ENCODE measurements at regions not wholly inside any gene's neighbourhood (a gene's known extent, or its start where the extent isn't known, plus 50 kb on each side); places are given as distances from the start of the nearest gene placed in this dataset.
"Not testable (repeated sequence)": the region's sequence is repeated elsewhere in the genome, so short reads cannot be mapped to it uniquely, and the experiment has no call there.

GRCh38 chr5:18281947-18282581 lies 647.8 kb downstream of the TAF11L14 start:
- DNase-seq: no peak
- no peak for ATAC-seq (ENCODE audit: low FRiP score)
- intact Hi-C loops (cut with DNase I): loop anchor here in 1 of 2 donors (10.0 kb wide), 1 partner anchor 1067 kb away; the partner anchor contains the start of gene BASP1

DNA sequence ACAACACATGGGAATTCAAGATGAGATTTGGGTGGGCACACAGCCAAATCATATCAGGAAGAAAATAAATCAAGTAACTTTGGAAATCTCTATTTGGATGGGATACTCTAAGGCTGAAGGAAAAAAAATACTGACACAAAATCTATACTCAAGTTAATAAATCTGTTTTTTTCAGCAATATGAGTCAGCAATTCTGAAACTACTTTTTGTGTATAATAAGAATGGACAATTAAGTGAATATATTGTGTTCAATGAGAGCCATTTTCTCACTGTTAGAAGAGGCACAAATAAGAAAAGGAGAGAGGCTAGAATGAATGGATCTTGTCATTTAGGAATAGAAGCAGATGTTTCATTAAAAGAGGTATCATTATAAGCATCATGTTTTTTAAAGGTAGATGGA lies 651.0 kb downstream of the TAF11L14 start:
- ATAC-seq (ENCODE audit: low FRiP score) (no peak), DNase-seq (no peak)
- no peaks in the 10 kb centered on the region for H3K9me3 ChIP-seq (ENCODE audit: control insufficient read depth, low read length)
- H3K36me3 ChIP-seq (ENCODE audit: control insufficient read depth in 1 of 2, insufficient read depth in 2 of 2, low read length in 1 of 2): no peaks in the 10 kb centered on the region
- H3K27ac ChIP-seq (ENCODE audit: low read depth in 1 of 2, low read length in 2 of 2): no peak overlapping the region
- intact Hi-C loops (cut with DNase I): loop anchor here in 1 of 2 donors (10.0 kb wide), 1 partner anchor 1070 kb away; the partner anchor contains the start of gene BASP1
- H3K27me3 ChIP-seq (ENCODE audit: control insufficient read depth in 1 of 2, insufficient read depth in 2 of 2, low read length in 1 of 2): no peaks in the 10 kb centered on the region
- no peaks in the 10 kb centered on the region for H3K4me1 ChIP-seq (ENCODE audit: control insufficient read depth in 1 of 2, insufficient read depth in 2 of 2, low read length in 2 of 2)
- H3K4me3 ChIP-seq (ENCODE audit: low read length in 2 of 2): no peak overlapping the region

More at GRCh38 chr5:18281947-18282581, 647.8 kb downstream of the TAF11L14 start:
- H3K27me3 ChIP-seq (ENCODE audit: control insufficient read depth in 1 of 2, insufficient read depth in 2 of 2, low read length in 1 of 2): no peaks in the 10 kb centered on the region
- H3K27ac ChIP-seq (ENCODE audit: low read depth in 1 of 2, low read length in 2 of 2): no peak overlapping the region
- WGBS, 2 donors: 33 to 36% methylated on average over 4 of the region's 4 CpGs
- H3K9me3 ChIP-seq (ENCODE audit: control insufficient read depth, low read length): no peaks in the 10 kb centered on the region
- H3K4me1 ChIP-seq (ENCODE audit: control insufficient read depth in 1 of 2, insufficient read depth in 2 of 2, low read length in 2 of 2): no peaks in the 10 kb centered on the region
- H3K4me3 ChIP-seq (ENCODE audit: low read length in 2 of 2): no peak overlapping the region
- H3K36me3 ChIP-seq (ENCODE audit: control insufficient read depth in 1 of 2, insufficient read depth in 2 of 2, low read length in 1 of 2): no peaks in the 10 kb centered on the region

DNA sequence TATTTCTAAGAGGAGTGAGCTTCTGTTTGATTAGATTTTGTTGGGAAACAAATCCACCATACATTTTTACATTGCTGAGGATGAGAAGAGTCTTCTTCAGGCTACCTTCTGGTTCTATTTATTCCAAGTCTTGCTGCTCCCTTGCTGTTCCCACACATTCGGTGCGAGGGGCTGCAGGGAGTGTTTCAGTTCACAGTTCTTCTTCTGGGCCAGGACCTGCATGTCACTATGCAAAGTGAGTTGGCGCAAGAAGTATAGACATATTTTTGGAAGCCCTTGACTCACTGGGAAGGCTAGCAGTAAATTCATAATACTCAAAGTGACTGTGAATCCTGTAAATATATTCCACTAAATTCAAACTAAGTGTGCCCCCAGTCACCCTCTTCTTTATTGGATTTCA lies 657.9 kb downstream of the TAF11L14 start:
- ATAC-seq (ENCODE audit: low FRiP score) (no peak), DNase-seq (no peak)
- WGBS, 2 donors: 71 to 84% methylated on average over 3 of the region's 3 CpGs

DNA sequence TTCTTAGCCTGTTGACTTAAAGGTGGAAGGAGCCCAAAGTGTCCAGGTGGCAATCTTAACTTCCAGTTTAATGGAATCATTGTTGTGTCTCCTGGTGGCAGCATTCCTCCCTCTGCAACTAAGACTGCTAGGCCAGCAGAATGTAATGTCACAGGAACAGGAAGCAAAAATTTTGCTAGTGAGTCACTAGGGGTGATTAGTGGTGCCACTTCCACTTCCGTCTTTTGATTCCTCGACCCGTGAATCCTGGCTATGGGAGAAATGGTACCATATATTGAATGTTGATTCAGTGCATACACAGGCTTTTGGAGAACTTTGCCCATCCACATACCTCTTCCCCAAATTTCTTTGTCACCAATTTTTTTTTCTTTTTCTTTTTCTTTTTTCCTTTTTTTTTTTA lies 661.4 kb downstream of the TAF11L14 start:
- ATAC-seq (ENCODE audit: low FRiP score); H3K36me3 ChIP-seq (ENCODE audit: control insufficient read depth in 1 of 2, insufficient read depth in 2 of 2, low read length in 1 of 2); H3K9me3 ChIP-seq (ENCODE audit: control insufficient read depth, low read length); intact Hi-C loops (cut with DNase I); H3K27ac ChIP-seq (ENCODE audit: low read depth in 1 of 2, low read length in 2 of 2); H3K4me1 ChIP-seq (ENCODE audit: control insufficient read depth in 1 of 2, insufficient read depth in 2 of 2, low read length in 2 of 2); DNase-seq; H3K4me3 ChIP-seq (ENCODE audit: low read length in 2 of 2); H3K27me3 ChIP-seq (ENCODE audit: control insufficient read depth in 1 of 2, insufficient read depth in 2 of 2, low read length in 1 of 2): not testable (repeated sequence)
- WGBS, 2 donors: 86 to 93% methylated on average over 3 of the region's 3 CpGs

More for the DNA sequence above, 657.9 kb downstream of the TAF11L14 start:
- H3K4me3 ChIP-seq (ENCODE audit: low read length in 2 of 2): no peak overlapping the region
- no peaks in the 10 kb centered on the region for H3K36me3 ChIP-seq (ENCODE audit: control insufficient read depth in 1 of 2, insufficient read depth in 2 of 2, low read length in 1 of 2)
- H3K4me1 ChIP-seq (ENCODE audit: control insufficient read depth in 1 of 2, insufficient read depth in 2 of 2, low read length in 2 of 2): no peaks in the 10 kb centered on the region
- no peaks in the 10 kb centered on the region for H3K9me3 ChIP-seq (ENCODE audit: control insufficient read depth, low read length)
- H3K27ac ChIP-seq (ENCODE audit: low read depth in 1 of 2, low read length in 2 of 2): no peak overlapping the region
- no peaks in the 10 kb centered on the region for H3K27me3 ChIP-seq (ENCODE audit: control insufficient read depth in 1 of 2, insufficient read depth in 2 of 2, low read length in 1 of 2)
- intact Hi-C loops (cut with DNase I): no loop called here

DNA sequence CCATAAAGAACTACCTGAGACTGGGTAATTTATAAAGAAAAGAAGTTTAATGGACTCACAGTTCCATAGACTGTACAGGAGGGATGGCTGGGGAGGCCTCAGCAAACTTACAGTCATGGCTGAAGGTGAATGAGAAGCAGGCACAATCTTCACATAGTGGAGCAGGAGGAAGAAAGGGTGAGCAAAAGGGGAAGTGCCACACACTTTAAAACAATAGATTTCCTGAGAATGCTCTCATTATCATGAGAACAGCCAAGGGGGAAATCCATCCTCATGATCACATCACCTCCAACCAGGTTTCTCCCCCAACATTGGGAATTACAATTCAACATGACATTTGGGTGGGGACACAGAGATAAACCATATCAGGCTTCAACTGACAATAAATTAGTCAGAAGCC lies 664.9 kb downstream of the TAF11L14 start:
- intact Hi-C loops (cut with DNase I): no loop called here
- Histone ChIP-seq H3K36me3 (ENCODE audit: control insufficient read depth in 1 of 2, insufficient read depth in 2 of 2, low read length in 1 of 2) (no peaks in the 10 kb centered on the region), H3K4me1 (ENCODE audit: control insufficient read depth in 1 of 2, insufficient read depth in 2 of 2, low read length in 2 of 2) (no peaks in the 10 kb centered on the region), H3K4me3 (ENCODE audit: low read length in 2 of 2) (no peak overlapping the region), H3K27ac (ENCODE audit: low read depth in 1 of 2, low read length in 2 of 2) (no peak overlapping the region), H3K27me3 (ENCODE audit: control insufficient read depth in 1 of 2, insufficient read depth in 2 of 2, low read length in 1 of 2) (no peaks in the 10 kb centered on the region), H3K9me3 (ENCODE audit: control insufficient read depth, low read length) (no peaks in the 10 kb centered on the region)
- DNase-seq (no peak), ATAC-seq (ENCODE audit: low FRiP score) (no peak)

- no peaks in the 10 kb centered on the region for H3K9me3 ChIP-seq (ENCODE audit: control insufficient read depth, low read length)
- H3K4me1 ChIP-seq (ENCODE audit: control insufficient read depth in 1 of 2, insufficient read depth in 2 of 2, low read length in 2 of 2): no peaks in the 10 kb centered on the region
- DNase-seq (no peak), ATAC-seq (ENCODE audit: low FRiP score) (no peak)
- intact Hi-C loops (cut with DNase I): loop anchor here in 1 of 2 donors (10.0 kb wide), 1 partner anchor 1091 kb away; the partner anchor contains the start of gene BASP1
- no peaks in the 10 kb centered on the region for H3K36me3 ChIP-seq (ENCODE audit: control insufficient read depth in 1 of 2, insufficient read depth in 2 of 2, low read length in 1 of 2)
- no peak overlapping the region for H3K4me3 ChIP-seq (ENCODE audit: low read length in 2 of 2)
- no peak overlapping the region for H3K27ac ChIP-seq (ENCODE audit: low read depth in 1 of 2, low read length in 2 of 2)
- H3K27me3 ChIP-seq (ENCODE audit: control insufficient read depth in 1 of 2, insufficient read depth in 2 of 2, low read length in 1 of 2): no peaks in the 10 kb centered on the region
- WGBS, 2 donors: 52 to 61% methylated on average over 8 of the region's 8 CpGs
Measured at GRCh38 chr5:18305288-18305924, 671.1 kb downstream of the TAF11L14 start.

- no peaks in the 10 kb centered on the region for H3K27me3 ChIP-seq (ENCODE audit: control insufficient read depth in 1 of 2, insufficient read depth in 2 of 2, low read length in 1 of 2)
- ATAC-seq (ENCODE audit: low FRiP score): no peak
- 80 to 82% methylated on average over 3 of the region's 3 CpGs for WGBS, 2 donors
- intact Hi-C loops (cut with DNase I): loop anchor here in 1 of 2 donors (5.0 kb wide), 1 partner anchor 1094 kb away; the partner anchor contains the start of gene BASP1
- no peak for DNase-seq
- no peaks in the 10 kb centered on the region for H3K4me1 ChIP-seq (ENCODE audit: control insufficient read depth in 1 of 2, insufficient read depth in 2 of 2, low read length in 2 of 2)
- no peaks in the 10 kb centered on the region for H3K9me3 ChIP-seq (ENCODE audit: control insufficient read depth, low read length)
- H3K27ac ChIP-seq (ENCODE audit: low read depth in 1 of 2, low read length in 2 of 2): no peak overlapping the region
- no peaks in the 10 kb centered on the region for H3K36me3 ChIP-seq (ENCODE audit: control insufficient read depth in 1 of 2, insufficient read depth in 2 of 2, low read length in 1 of 2)
- H3K4me3 ChIP-seq (ENCODE audit: low read length in 2 of 2): no peak overlapping the region
Measured at GRCh38 chr5:18311266-18311665, 677.0 kb downstream of the TAF11L14 start.

GRCh38 chr5:18312016-18312415 lies 677.8 kb downstream of the TAF11L14 start:
- H3K36me3 ChIP-seq (ENCODE audit: control insufficient read depth in 1 of 2, insufficient read depth in 2 of 2, low read length in 1 of 2): no peaks in the 10 kb centered on the region
- H3K9me3 ChIP-seq (ENCODE audit: control insufficient read depth, low read length): no peaks in the 10 kb centered on the region
- H3K4me1 ChIP-seq (ENCODE audit: control insufficient read depth in 1 of 2, insufficient read depth in 2 of 2, low read length in 2 of 2): no peaks in the 10 kb centered on the region
- DNase-seq: no peak
- no peaks in the 10 kb centered on the region for H3K27me3 ChIP-seq (ENCODE audit: control insufficient read depth in 1 of 2, insufficient read depth in 2 of 2, low read length in 1 of 2)
- WGBS, 2 donors: 62 to 77% methylated on average over 1 of the region's 1 CpG
- ATAC-seq (ENCODE audit: low FRiP score): no peak
- H3K27ac ChIP-seq (ENCODE audit: low read depth in 1 of 2, low read length in 2 of 2): no peak overlapping the region
- H3K4me3 ChIP-seq (ENCODE audit: low read length in 2 of 2): no peak overlapping the region
- intact Hi-C loops (cut with DNase I): loop anchor here in 1 of 2 donors (5.0 kb wide), 1 partner anchor 1095 kb away; the partner anchor contains the start of gene BASP1

Data from aorta (tissue), 5 donors.